CD4-positive, alpha-beta T cell treated with Interferon alpha-2 for 1 hour (primary cell): ENCODE measurements at regions not wholly inside any gene's neighbourhood (a gene's known extent, or its start where the extent isn't known, plus 50 kb on each side); places are given as distances from the start of the nearest gene placed in this dataset.
"Not testable (repeated sequence)": the region's sequence is repeated elsewhere in the genome, so short reads cannot be mapped to it uniquely, and the experiment has no call there.

Experiments
- DNase-seq, 2 donors: peaks; one replicate each; pipeline ENCODE4 v3.0.0-alpha.2; 2020 to 2022

- no peak for DNase-seq
Measured at GRCh38 chr4:116005037-116005805, 891.8 kb upstream of the NDST4 start.

- DNase-seq = no peak
Measured at GRCh38 chr4:116001291-116001690, 887.9 kb upstream of the NDST4 start.

- DNase-seq = no peak
Measured at GRCh38 chr4:115986573-115986972, 873.2 kb upstream of the NDST4 start.

GRCh38 chr4:115975421-115976001 lies 862.1 kb upstream of the NDST4 start:
- DNase-seq = not testable (repeated sequence)

- DNase-seq = no peak
Measured at GRCh38 chr4:115973768-115974167, 860.3 kb upstream of the NDST4 start.

- no peak for DNase-seq
Measured at GRCh38 chr4:115972967-115973366, 859.5 kb upstream of the NDST4 start.

- DNase-seq = no peak
Measured at GRCh38 chr4:115970859-115971258, 857.4 kb upstream of the NDST4 start.

- DNase-seq = no peak
Measured at GRCh38 chr4:115969756-115970155, 856.3 kb upstream of the NDST4 start.

- DNase-seq = no peak
Measured at GRCh38 chr4:115965588-115965987, 852.2 kb upstream of the NDST4 start.

GRCh38 chr4:115956054-115956796 lies 842.8 kb upstream of the NDST4 start:
- not testable (repeated sequence) for DNase-seq

GRCh38 chr4:115950806-115951205 lies 837.4 kb upstream of the NDST4 start:
- DNase-seq = no peak

GRCh38 chr4:115949974-115950743 lies 836.7 kb upstream of the NDST4 start:
- not testable (repeated sequence) for DNase-seq

GRCh38 chr4:115945026-115945425 lies 831.6 kb upstream of the NDST4 start:
- no peak for DNase-seq

GRCh38 chr4:115944146-115944905 lies 830.9 kb upstream of the NDST4 start:
- no peak for DNase-seq

- no peak for DNase-seq
Measured at GRCh38 chr4:115938764-115939443, 825.5 kb upstream of the NDST4 start.

- no peak for DNase-seq
Measured at GRCh38 chr4:115929373-115929772, 816.0 kb upstream of the NDST4 start.

- no peak for DNase-seq
Measured at GRCh38 chr4:115927382-115927781, 814.0 kb upstream of the NDST4 start.

GRCh38 chr4:115923152-115923551 lies 809.7 kb upstream of the NDST4 start:
- no peak for DNase-seq

GRCh38 chr4:115920637-115921036 lies 807.2 kb upstream of the NDST4 start:
- no peak for DNase-seq

- no peak for DNase-seq
Measured at GRCh38 chr4:115918149-115918548, 804.7 kb upstream of the NDST4 start.

- DNase-seq = no peak
Measured at GRCh38 chr4:115906428-115906827, 793.0 kb upstream of the NDST4 start.

- DNase-seq = no peak
Measured at GRCh38 chr4:115883847-115884246, 770.4 kb upstream of the NDST4 start.
